Fibroblast of lung (primary cell): ENCODE measurements at regions not wholly inside any gene's neighbourhood (a gene's known extent, or its start where the extent isn't known, plus 50 kb on each side); places are given as distances from the start of the nearest gene placed in this dataset.

Experiments used
- DNase-seq, 2 donors: peaks; one replicate each; pipeline versions ENCODE4 v3.0.0 to v3.0.0-alpha.2; 2010; ENCODE audit warnings: low read depth in 2 of 2
- H2AFZ ChIP-seq: 2 replicates; pipeline ENCODE4 v1.5.1; 2012; ENCODE audit warnings: low read length, control low read depth, inconsistent platforms
- H3K27ac ChIP-seq: 2 replicates; pipeline ENCODE4 v1.5.1; 2011; ENCODE audit warnings: low read length, control low read depth; ENCODE audit not compliant: insufficient read depth
- H3K27me3 ChIP-seq: 2 replicates; pipeline ENCODE4 v1.5.1; 2011; ENCODE audit warnings: mild to moderate bottlenecking, low read length; ENCODE audit not compliant: control insufficient read depth, insufficient read depth
- H3K36me3 ChIP-seq: 2 replicates; pipeline ENCODE4 v1.5.1; 2011; ENCODE audit warnings: low read length; ENCODE audit not compliant: control insufficient read depth, insufficient read depth
- H3K4me1 ChIP-seq: 2 replicates; pipeline ENCODE4 v1.5.1; 2011; ENCODE audit warnings: low read length; ENCODE audit not compliant: control insufficient read depth, insufficient read depth; ENCODE audit errors: extremely low read depth
- H3K4me2 ChIP-seq: 2 replicates; pipeline ENCODE4 v1.5.1; 2011; ENCODE audit warnings: low read length, control low read depth; ENCODE audit not compliant: insufficient read depth; ENCODE audit errors: extremely low read depth
- H3K4me3 ChIP-seq, 4 experiments: fragments of 200-600 bp in 1 of 4; sonication (generic) in 1 of 4; replicated peaks in 1 of 4; 2 replicates each; pipeline ENCODE4 v1.5.1; 2011 to 2016; ENCODE audit warnings: low read length in 4 of 4, low read depth in 3 of 4, mild to moderate bottlenecking in 3 of 4, control low read depth in 2 of 4, inconsistent platforms in 1 of 4, mixed read lengths in 1 of 4; ENCODE audit not compliant: insufficient read depth in 1 of 4; ENCODE audit errors: control extremely low read depth in 1 of 4
- H3K79me2 ChIP-seq: 2 replicates; pipeline ENCODE4 v1.5.1; 2012; ENCODE audit warnings: mild to moderate bottlenecking, low read length, inconsistent platforms; ENCODE audit not compliant: control insufficient read depth, insufficient read depth
- H3K9ac ChIP-seq: 2 replicates; pipeline ENCODE4 v1.5.1; 2011; ENCODE audit warnings: mild to moderate bottlenecking, low read length, control low read depth; ENCODE audit not compliant: insufficient read depth
- H3K9me3 ChIP-seq: 2 replicates; pipeline ENCODE4 v1.5.1; 2012; ENCODE audit warnings: low read depth, low read length; ENCODE audit not compliant: control insufficient read depth, insufficient read depth
- H4K20me1 ChIP-seq: 2 replicates; pipeline ENCODE4 v1.5.1; 2011; ENCODE audit warnings: low read length; ENCODE audit not compliant: control insufficient read depth, insufficient read depth; ENCODE audit errors: extremely low read depth
- EZH2 ChIP-seq: IDR thresholded peaks from 2 replicates; pipeline ENCODE4 v1.5.1; 2012; ENCODE audit warnings: low read length, control low read depth, mild to moderate bottlenecking; ENCODE audit errors: missing control alignments
- TF ChIP-seq, protein P1 (sequence below), 2 donors: IDR thresholded peaks in 1 of 2; conservative IDR thresholded peaks in 1 of 2; 1 replicate in 1 of 2; 2 replicates in 1 of 2; pipeline ENCODE4 v1.5.1; 2011 to 2012; ENCODE audit warnings: low read length in 2 of 2, control low read depth in 1 of 2, inconsistent platforms in 1 of 2, low read depth in 1 of 2, mild to moderate bottlenecking in 1 of 2

DNA sequence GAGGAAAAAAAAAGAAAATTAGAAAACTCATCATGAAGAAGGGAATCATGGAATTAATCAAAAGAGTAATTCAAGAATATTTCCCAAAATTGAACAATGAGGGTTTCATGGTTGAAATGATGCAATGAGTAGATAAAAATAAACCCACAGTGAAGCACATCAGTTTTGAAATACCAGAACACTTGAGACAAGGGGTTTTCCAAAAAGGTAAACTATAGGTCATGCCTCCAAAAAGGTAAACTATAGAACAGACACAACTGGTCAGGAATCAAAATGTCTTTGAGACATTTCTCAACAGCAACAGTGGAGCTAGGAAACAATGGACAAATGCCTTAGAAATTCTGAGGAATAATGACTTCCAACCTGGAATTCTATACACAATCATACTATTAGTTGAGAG lies 60.2 kb upstream of the PCSK5 start:
- no peaks in the 10 kb centered on the region for H3K79me2 ChIP-seq
- H2AFZ ChIP-seq = no peak overlapping the region
- no peaks in the 10 kb centered on the region for H3K36me3 ChIP-seq
- H3K4me2 ChIP-seq = no peak overlapping the region
- TF ChIP-seq, protein P1, sequence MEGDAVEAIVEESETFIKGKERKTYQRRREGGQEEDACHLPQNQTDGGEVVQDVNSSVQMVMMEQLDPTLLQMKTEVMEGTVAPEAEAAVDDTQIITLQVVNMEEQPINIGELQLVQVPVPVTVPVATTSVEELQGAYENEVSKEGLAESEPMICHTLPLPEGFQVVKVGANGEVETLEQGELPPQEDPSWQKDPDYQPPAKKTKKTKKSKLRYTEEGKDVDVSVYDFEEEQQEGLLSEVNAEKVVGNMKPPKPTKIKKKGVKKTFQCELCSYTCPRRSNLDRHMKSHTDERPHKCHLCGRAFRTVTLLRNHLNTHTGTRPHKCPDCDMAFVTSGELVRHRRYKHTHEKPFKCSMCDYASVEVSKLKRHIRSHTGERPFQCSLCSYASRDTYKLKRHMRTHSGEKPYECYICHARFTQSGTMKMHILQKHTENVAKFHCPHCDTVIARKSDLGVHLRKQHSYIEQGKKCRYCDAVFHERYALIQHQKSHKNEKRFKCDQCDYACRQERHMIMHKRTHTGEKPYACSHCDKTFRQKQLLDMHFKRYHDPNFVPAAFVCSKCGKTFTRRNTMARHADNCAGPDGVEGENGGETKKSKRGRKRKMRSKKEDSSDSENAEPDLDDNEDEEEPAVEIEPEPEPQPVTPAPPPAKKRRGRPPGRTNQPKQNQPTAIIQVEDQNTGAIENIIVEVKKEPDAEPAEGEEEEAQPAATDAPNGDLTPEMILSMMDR (conservative IDR thresholded peaks at IDR 0.05 in 1 of 2, IDR thresholded peaks at IDR 0.05 in 1 of 2; ENCODE audit: low read depth in 1 of 2, low read length in 2 of 2) = no peak
- TF ChIP-seq EZH2 = no peak
- no peaks in the 10 kb centered on the region for H3K9me3 ChIP-seq
- no peaks in the 10 kb centered on the region for H3K4me1 ChIP-seq
- H3K9ac ChIP-seq = no peak overlapping the region
- DNase-seq = no peak
- H4K20me1 ChIP-seq = no peaks in the 10 kb centered on the region
- H3K27me3 ChIP-seq = no peaks in the 10 kb centered on the region
- no peak overlapping the region for H3K27ac ChIP-seq
- no peak overlapping the region for H3K4me3 ChIP-seq

DNA sequence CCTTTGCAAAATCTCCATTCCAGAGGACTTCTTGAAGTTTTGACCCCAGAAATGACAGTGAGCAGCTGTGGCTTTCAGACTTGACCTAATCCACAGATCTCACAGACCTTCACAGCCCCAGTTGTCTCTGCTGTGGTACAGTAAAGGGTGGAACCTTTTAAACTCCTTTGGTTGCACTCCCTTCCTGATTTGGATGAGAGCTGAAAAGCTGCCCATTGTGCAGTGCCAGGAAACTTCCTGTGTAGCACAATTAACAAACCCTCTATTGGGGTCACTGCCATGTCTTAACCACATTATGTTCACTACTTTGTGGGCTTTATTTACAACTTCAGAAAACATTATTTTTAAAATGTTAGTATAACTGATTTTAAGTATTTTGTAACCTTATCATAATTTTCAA lies 56.7 kb upstream of the PCSK5 start:
- Histone ChIP-seq H3K4me2 (no peak overlapping the region), H4K20me1 (no peaks in the 10 kb centered on the region), H3K79me2 (no peaks in the 10 kb centered on the region), H3K27me3 (no peaks in the 10 kb centered on the region), H2AFZ (no peak overlapping the region), H3K27ac (no peak overlapping the region), H3K9me3 (no peaks in the 10 kb centered on the region), H3K36me3 (no peaks in the 10 kb centered on the region), H3K9ac (no peak overlapping the region), H3K4me1 (no peaks in the 10 kb centered on the region), H3K4me3 (no peak overlapping the region)
- TF ChIP-seq, protein P1 (conservative IDR thresholded peaks at IDR 0.05 in 1 of 2, IDR thresholded peaks at IDR 0.05 in 1 of 2; ENCODE audit: low read depth in 1 of 2, low read length in 2 of 2) = no peak
- no peak for TF ChIP-seq EZH2
- no peak for DNase-seq

DNA sequence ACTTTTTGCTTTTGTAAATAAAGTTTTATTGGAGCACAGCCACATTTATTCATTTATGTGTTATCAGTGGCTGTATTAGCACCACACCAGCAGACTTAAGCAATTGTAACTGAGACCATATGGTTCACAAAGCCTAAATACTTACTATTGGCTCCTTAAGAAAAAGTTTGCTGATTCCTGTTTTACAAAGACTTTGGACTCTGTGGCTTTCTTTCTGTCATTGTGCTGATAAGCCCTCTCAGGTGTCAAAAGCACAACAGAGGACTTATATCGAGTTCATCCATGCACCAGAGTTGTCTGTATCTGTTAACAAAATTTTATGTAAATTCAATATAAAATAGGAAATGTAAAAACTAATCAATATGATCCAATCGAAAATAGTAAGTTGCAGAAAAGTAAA lies 55.6 kb upstream of the PCSK5 start:
- H2AFZ ChIP-seq = no peak overlapping the region
- H3K4me2 ChIP-seq = no peak overlapping the region
- H4K20me1 ChIP-seq = no peaks in the 10 kb centered on the region
- H3K4me3 ChIP-seq = no peak overlapping the region
- no peaks in the 10 kb centered on the region for H3K9me3 ChIP-seq
- no peak for TF ChIP-seq EZH2
- TF ChIP-seq, protein P1 (conservative IDR thresholded peaks at IDR 0.05 in 1 of 2, IDR thresholded peaks at IDR 0.05 in 1 of 2; ENCODE audit: low read depth in 1 of 2, low read length in 2 of 2) = no peak
- no peaks in the 10 kb centered on the region for H3K79me2 ChIP-seq
- H3K9ac ChIP-seq = no peak overlapping the region
- DNase-seq = no peak
- H3K36me3 ChIP-seq = no peaks in the 10 kb centered on the region
- no peaks in the 10 kb centered on the region for H3K4me1 ChIP-seq
- H3K27me3 ChIP-seq = no peaks in the 10 kb centered on the region
- H3K27ac ChIP-seq = no peak overlapping the region
